ENCODE measurements at regions not wholly inside any gene's neighbourhood (a gene's known extent, or its start where the extent isn't known, plus 50 kb on each side); places are given as distances from the start of the nearest gene placed in this dataset.

- DNase-seq (ENCODE audit: low read depth) = no peak
Measured at GRCh38 chr4:163582703-163583102, 88.2 kb downstream of the TMA16 start.

GRCh38 chr4:163587867-163588266 lies 93.4 kb downstream of the TMA16 start:
- DNase-seq (ENCODE audit: low read depth) = no peak

GRCh38 chr4:163588532-163588931 lies 94.0 kb downstream of the TMA16 start:
- no peak for DNase-seq (ENCODE audit: low read depth)

GRCh38 chr4:163590103-163590502 lies 95.6 kb downstream of the TMA16 start:
- no peak for DNase-seq (ENCODE audit: low read depth)

GRCh38 chr4:163590619-163591264 lies 96.3 kb downstream of the TMA16 start:
- no peak for DNase-seq (ENCODE audit: low read depth)

GRCh38 chr4:163591614-163592020 lies 97.1 kb downstream of the TMA16 start:
- no peak for DNase-seq (ENCODE audit: low read depth)

- no peak for DNase-seq (ENCODE audit: low read depth)
Measured at GRCh38 chr4:163592212-163592611, 97.7 kb downstream of the TMA16 start.

- DNase-seq (ENCODE audit: low read depth) = no peak
Measured at GRCh38 chr4:163595580-163595979, 101.1 kb downstream of the TMA16 start.

GRCh38 chr4:163598028-163598427 lies 103.5 kb downstream of the TMA16 start:
- no peak for DNase-seq (ENCODE audit: low read depth)

GRCh38 chr4:163598489-163598888 lies 104.0 kb downstream of the TMA16 start:
- DNase-seq (ENCODE audit: low read depth) = no peak

- no peak for DNase-seq (ENCODE audit: low read depth)
Measured at GRCh38 chr4:163600727-163601126, 106.2 kb downstream of the TMA16 start.

- DNase-seq (ENCODE audit: low read depth) = no peak
Measured at GRCh38 chr4:163603257-163603656, 108.8 kb downstream of the TMA16 start.

GRCh38 chr4:163606896-163607691 lies 112.6 kb downstream of the TMA16 start:
- no peak for DNase-seq (ENCODE audit: low read depth)

- no peak for DNase-seq (ENCODE audit: low read depth)
Measured at GRCh38 chr4:163609019-163609418, 114.5 kb downstream of the TMA16 start.

GRCh38 chr4:163610648-163611047 lies 116.2 kb downstream of the TMA16 start:
- no peak for DNase-seq (ENCODE audit: low read depth)

GRCh38 chr4:163611182-163611581 lies 116.7 kb downstream of the TMA16 start:
- DNase-seq (ENCODE audit: low read depth) = no peak

- no peak for DNase-seq (ENCODE audit: low read depth)
Measured at GRCh38 chr4:163611784-163612445, 117.4 kb downstream of the TMA16 start.

GRCh38 chr4:163612762-163613161 lies 118.3 kb downstream of the TMA16 start:
- DNase-seq (ENCODE audit: low read depth) = no peak

- DNase-seq (ENCODE audit: low read depth) = no peak
Measured at GRCh38 chr4:163613383-163613782, 118.9 kb downstream of the TMA16 start.

GRCh38 chr4:163614866-163615265 lies 120.4 kb downstream of the TMA16 start:
- DNase-seq (ENCODE audit: low read depth) = no peak

GRCh38 chr4:163618845-163619244 lies 124.4 kb downstream of the TMA16 start:
- DNase-seq (ENCODE audit: low read depth) = no peak

- no peak for DNase-seq (ENCODE audit: low read depth)
Measured at GRCh38 chr4:163620738-163621137, 126.2 kb downstream of the TMA16 start.

- DNase-seq (ENCODE audit: low read depth) = no peak
Measured at GRCh38 chr4:163621821-163622220, 127.3 kb downstream of the TMA16 start.
